H1 (cell line): ENCODE measurements at regions not wholly inside any gene's neighbourhood (a gene's known extent, or its start where the extent isn't known, plus 50 kb on each side); places are given as distances from the start of the nearest gene placed in this dataset.

Experiments used
- CBX8 ChIP-seq: fragments of 300-800, 300-1000 bp; sonication (generic); IDR thresholded peaks from 2 replicates; pipeline ENCODE4 v1.7.1; 2016; ENCODE audit warnings: low read depth, low read length, borderline replicate concordance
- CHD7 ChIP-seq: fragments of 300-600 bp; sonication (generic); IDR thresholded peaks from 2 replicates; pipeline ENCODE4 v1.7.1; 2012; ENCODE audit warnings: low read length, moderate library complexity, mild to moderate bottlenecking, inconsistent platforms; ENCODE audit not compliant: insufficient replicate concordance
- RNF2 ChIP-seq: fragments of 200-900, 300-1000 bp; sonication (generic); IDR thresholded peaks from 2 replicates; pipeline ENCODE4 v1.7.1; 2016; ENCODE audit warnings: borderline replicate concordance, low read depth, mild to moderate bottlenecking, antibody characterized with exemption, low read length; ENCODE audit not compliant: poor library complexity, severe bottlenecking; ENCODE audit errors: missing control alignments

DNA sequence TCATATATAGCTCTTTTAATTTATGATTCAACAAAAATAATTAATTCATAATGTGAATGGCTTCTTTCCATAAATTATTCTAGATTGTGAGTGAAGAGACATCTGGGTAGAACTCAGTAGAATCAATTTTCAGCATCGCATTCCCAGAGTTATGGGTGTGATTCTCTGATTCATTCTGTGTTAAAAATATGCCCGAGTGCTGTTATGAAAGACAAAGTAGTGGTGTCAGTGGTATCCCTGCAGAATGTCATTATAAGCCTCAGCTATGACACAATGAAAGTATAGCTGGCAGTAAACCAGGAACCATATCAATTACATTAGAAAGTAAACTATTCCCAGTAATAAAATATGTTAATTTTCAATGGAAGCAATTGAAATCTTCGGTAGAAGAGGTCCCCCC lies 480.5 kb upstream of the SLITRK1 start (continued):
- TF ChIP-seq CHD7 (no peak), RNF2 (no peak), CBX8 (no peak)
- TF ChIP-seq, all 59 proteins: peak for 0
